ENCODE measurements at regions not wholly inside any gene's neighbourhood (a gene's known extent, or its start where the extent isn't known, plus 50 kb on each side); places are given as distances from the start of the nearest gene placed in this dataset.

- DNase-seq = no peak
These were observed 147.4 kb downstream of the IL15 start for GRCh38 chr4:141783770-141784169.

- no peak for DNase-seq
These were observed 150.6 kb downstream of the IL15 start for GRCh38 chr4:141786946-141787345.

- DNase-seq = no peak
These were observed 152.0 kb downstream of the IL15 start for GRCh38 chr4:141788169-141788915.

- DNase-seq = no peak
These were observed 153.3 kb downstream of the IL15 start for GRCh38 chr4:141789716-141790115.

GRCh38 chr4:141792164-141792563 is 155.8 kb downstream of the IL15 start:
- DNase-seq = no peak

- DNase-seq = no peak
These were observed 161.6 kb downstream of the IL15 start for GRCh38 chr4:141797966-141798365.

GRCh38 chr4:141801558-141801957 is 165.2 kb downstream of the IL15 start:
- DNase-seq = no peak

- DNase-seq = no peak
These were observed 165.9 kb downstream of the IL15 start for GRCh38 chr4:141802333-141802732.

- DNase-seq = no peak
These were observed 168.5 kb downstream of the IL15 start for GRCh38 chr4:141804836-141805235.

- DNase-seq = no peak
These were observed 170.9 kb downstream of the IL15 start for GRCh38 chr4:141807103-141807891.

GRCh38 chr4:141810038-141810711 is 173.8 kb downstream of the IL15 start:
- DNase-seq = no peak

- DNase-seq = no peak
These were observed 174.5 kb downstream of the IL15 start for GRCh38 chr4:141810712-141811375.

- DNase-seq = no peak
These were observed 175.8 kb downstream of the IL15 start for GRCh38 chr4:141812158-141812557.

- DNase-seq = no peak
These were observed 178.1 kb downstream of the IL15 start for GRCh38 chr4:141814499-141814898.

- DNase-seq = no peak
These were observed 179.3 kb downstream of the IL15 start for GRCh38 chr4:141815646-141816045.

GRCh38 chr4:141826260-141826659 is 189.9 kb downstream of the IL15 start:
- no peak for DNase-seq

- no peak for DNase-seq
These were observed 196.8 kb downstream of the IL15 start for GRCh38 chr4:141833209-141833608.

- no peak for DNase-seq
These were observed 204.1 kb downstream of the IL15 start for GRCh38 chr4:141840299-141840986.

GRCh38 chr4:141843136-141843535 is 206.8 kb downstream of the IL15 start:
- no peak for DNase-seq

GRCh38 chr4:141845901-141846300 is 209.5 kb downstream of the IL15 start:
- no peak for DNase-seq

GRCh38 chr4:141849367-141849766 is 213.0 kb downstream of the IL15 start:
- DNase-seq = no peak

- no peak for DNase-seq
These were observed 213.4 kb downstream of the IL15 start for GRCh38 chr4:141849778-141850177.

Measured in NCI-H2081 (cell line).